GM18861 (cell line): ENCODE measurements at regions not wholly inside any gene's neighbourhood (a gene's known extent, or its start where the extent isn't known, plus 50 kb on each side); places are given as distances from the start of the nearest gene placed in this dataset.
"Not testable (repeated sequence)": the region's sequence is repeated elsewhere in the genome, so short reads cannot be mapped to it uniquely, and the experiment has no call there.

ENCODE experiments used
- ATAC-seq: cut with Tn5 transposase; IDR thresholded peaks from one replicate; pipeline ENCODE4 v1.9.1; 2021; ENCODE audit not compliant: unreplicated experiment

DNA sequence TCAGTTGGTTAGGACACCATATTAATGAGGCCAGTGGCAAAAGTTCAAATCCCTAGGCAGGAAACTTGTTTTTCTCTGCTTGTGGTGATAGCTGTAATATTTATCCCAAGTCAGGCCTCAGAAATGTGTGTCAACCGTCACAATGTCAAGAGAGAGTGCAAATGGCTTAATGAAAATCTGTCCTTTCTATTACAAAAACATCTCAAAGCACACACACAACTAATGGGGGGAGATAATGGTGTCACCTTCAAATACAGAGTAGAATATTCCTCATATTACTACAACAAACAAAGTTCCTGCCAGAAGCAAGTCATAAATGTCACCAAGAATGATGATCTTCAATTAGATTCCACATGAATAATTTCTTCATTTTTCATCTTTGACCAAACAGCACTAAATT lies 127.2 kb upstream of the MARCHF11 start:
- no peak for ATAC-seq

DNA sequence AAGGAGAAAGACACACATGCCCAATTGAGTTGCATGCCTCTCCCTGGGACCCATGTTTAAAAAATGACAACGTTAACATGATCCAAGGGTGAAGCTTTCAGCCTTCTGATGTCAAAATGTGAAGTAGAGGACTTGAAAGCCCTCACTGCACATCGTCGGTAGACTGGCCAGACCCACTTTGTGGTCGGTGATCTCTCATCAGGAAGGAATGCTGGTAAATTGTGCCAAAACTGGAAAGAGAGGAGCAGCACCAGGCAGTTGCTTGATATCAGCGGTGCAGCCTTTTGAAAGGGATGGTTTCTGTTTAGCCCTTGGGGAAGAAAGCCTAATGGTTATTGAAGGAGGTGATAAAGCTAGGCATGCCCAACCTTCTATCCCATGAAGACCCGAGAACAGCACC lies 125.3 kb upstream of the MARCHF11 start:
- no peak for ATAC-seq

DNA sequence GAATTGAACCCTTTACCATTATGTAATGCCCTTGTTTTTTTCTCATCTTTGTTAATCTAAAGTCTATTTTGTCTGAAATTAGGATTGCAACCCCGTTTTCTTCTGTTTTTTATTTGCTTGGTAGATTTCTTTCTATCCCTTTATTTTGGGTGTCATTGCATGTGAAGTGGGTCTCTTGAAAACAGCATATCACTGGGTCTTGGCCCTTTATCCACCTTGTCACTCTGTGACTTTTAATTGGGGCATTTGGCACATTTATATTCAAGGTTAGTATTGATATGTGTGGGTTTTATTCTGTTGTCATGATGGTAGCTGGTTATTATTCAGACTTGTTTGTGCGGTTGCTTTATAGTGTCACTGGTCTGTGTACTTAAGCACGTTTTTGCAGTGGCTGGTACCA lies 117.4 kb upstream of the MARCHF11 start:
- ATAC-seq, result no peak

DNA sequence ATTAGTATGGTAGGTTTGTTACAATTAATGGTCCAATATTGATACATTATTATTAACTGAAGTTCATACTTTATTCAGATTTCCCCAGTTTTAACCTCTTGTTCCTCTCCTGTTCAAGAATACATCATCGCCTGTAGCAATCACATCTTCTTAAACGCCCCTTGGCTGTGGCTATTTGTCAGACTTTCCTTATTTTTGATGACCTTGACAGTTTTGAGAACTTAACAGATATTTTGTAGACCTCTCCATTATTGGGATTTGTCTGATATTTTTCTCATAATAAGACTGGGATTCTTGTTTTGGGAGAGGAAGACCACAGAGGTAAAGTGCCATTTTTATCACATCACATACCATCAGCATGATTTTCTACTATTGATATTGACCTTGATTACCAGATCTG lies 112.3 kb upstream of the MARCHF11 start:
- ATAC-seq, result no peak

DNA sequence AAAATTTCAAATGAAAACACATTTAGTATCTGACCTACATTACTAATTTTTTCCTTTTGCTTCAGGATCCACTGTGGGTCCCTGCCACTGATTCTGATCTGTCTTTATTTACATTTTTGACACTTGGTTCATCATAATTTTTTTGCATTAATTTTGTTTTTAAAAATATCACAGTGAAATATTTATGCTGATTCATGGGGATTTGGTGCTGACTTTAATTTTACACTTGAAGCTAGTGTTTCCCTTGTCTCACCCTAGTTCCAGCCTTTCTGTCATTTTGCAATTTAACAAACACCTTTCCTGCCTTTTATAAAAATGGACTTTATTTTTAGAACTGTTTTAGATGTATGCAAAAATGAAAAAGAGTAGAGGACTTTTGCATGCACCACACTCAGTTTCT lies 111.9 kb upstream of the MARCHF11 start:
- ATAC-seq, result no peak

DNA sequence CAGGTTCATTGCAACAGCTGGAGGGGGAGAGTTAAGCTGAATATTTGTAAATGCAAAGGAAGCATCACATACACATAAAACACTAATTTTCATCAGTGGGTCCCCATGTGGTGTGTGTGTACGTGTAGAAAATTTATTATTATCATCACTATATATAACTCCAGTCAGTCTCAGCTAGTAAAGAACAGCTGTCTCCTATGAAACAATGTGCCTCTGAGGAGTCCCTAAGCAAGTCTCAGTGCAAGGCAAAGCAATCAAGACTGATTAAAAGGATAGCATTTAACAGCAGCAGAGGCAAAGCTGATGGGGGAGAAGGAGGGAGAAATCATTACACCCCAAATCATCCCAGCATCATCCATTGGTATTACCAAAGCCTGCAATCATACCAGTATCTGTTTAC lies 104.2 kb upstream of the MARCHF11 start:
- no peak for ATAC-seq

DNA sequence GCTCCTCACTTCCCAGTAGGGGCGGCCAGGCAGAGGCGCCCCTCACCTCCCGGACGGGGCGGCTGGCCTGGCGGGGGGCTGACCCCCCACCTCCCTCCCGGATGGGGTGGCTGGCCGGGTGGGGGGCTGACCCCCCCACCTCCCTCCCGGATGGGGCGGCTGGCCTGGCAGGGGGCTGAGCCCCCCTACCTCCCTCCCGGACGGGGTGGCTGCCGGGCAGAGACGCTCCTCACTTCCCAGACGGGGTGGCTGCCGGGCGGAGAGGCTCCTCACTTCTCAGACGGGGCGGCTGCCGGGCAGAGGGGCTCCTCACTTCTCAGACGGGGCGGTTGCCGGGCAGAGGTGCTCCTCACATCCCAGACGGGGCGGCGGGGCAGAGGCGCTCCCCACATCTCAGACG lies 97.3 kb upstream of the MARCHF11 start:
- ATAC-seq, result not testable (repeated sequence)

DNA sequence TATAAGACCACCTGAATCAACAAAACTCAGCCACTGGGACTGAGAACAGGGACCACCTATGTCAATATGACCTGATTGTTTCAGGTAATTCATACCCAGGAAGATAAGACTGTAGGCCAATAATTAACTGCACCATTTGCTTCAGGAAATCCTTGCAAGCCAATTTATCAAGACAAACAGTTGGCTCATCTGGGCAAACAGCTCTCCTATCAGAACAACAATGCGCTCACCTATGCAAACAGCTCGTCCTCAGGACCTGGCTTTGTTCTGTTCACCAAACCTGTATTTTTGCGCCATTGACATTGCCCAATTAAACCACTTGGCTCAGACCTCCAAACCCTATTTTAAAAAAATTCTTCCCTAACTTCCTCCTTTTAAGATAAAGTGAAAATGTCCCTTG lies 92.3 kb upstream of the MARCHF11 start:
- ATAC-seq, result no peak

DNA sequence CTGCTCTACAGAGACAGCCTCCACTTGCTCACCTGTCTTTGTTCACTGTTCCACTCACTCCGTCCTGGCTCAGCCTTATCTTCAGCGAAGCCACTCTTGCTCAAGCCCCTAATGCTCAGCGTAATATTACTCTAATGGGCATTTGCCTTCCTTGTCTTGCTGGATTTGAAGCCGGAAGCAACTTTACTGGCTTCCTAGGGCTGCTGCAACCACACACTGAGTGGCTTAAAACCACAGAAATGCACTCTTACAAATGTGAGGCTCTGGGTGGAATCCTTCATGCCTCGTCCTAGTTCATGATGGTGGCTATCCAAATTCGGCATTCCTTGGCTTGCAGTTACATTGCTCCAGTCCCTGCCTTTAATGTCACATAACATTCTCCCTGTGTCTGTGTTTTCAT lies 85.5 kb upstream of the MARCHF11 start:
- ATAC-seq, result no peak

DNA sequence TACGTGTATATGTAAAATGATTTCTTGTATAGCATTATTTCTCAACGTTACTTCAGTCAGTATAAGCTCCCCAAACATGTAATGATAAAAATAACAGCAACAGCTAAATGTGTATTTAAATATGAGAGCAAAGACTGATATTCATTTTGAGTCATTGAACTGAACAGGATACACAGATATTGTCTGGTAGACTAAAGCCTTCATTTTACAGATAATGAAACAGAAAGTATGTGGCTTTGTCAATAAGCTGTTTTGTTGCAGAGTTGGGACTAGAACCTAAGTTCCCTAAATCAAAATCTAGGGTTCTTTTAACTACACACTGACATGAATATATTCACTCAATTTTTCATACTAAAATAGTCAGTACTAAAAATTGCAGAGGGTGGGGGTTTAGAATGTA lies 80.4 kb upstream of the MARCHF11 start:
- no peak for ATAC-seq

DNA sequence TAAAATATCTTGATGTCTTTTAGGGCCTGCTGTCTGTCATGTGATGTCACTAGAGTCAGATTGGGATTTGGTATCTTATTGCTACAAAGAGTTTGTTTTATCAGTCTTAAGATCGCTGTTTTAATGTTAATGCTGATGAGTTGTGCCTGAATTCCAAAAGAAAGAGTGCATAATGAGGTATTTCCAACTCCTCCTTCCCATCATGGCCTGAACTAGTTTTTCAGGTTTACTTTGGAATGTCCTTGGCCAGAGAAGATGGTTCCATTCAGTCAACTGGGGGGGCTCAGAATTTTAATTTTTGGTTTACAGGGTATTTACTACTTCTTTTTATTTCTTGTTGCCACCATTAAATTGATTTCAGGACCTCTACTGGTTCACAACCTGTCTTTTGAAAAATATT lies 74.3 kb upstream of the MARCHF11 start:
- no peak for ATAC-seq

DNA sequence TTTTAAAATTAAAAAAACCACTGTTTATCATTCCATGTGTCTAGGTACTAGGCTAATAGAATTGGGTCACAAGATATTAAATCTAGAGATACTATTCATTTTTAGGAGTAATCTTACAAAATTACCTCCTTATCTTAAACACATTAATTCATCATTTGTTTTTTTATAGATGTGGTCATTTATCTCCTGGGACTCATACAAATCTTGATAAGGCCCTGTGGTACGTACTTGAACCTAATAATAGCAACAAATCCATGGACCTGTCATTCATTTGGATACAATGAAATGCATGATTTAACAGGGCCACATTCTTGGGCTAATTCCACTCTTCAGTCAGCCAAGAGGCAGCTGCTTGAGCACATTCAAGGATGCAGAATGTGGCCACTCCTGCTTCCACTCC lies 66.4 kb upstream of the MARCHF11 start:
- no peak for ATAC-seq

DNA sequence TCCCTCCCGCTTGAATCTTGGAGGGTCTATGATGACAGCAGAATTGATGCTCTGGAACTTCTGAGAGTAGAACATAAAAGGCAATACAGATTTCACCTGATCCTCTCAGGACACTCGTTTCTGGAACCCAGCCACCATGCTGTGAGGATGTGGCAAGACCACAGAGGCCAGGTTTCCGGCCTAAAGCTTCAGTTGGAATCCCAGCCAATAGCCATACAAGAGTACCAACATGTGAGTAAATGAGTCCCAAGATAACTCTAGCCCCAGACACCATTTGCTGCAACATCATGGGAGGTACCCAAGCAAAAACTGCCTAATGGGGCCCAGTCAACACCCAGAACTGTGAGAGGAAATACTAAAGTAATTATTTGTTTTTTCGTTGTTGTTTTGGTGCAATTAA lies 65.7 kb upstream of the MARCHF11 start:
- ATAC-seq, result no peak

DNA sequence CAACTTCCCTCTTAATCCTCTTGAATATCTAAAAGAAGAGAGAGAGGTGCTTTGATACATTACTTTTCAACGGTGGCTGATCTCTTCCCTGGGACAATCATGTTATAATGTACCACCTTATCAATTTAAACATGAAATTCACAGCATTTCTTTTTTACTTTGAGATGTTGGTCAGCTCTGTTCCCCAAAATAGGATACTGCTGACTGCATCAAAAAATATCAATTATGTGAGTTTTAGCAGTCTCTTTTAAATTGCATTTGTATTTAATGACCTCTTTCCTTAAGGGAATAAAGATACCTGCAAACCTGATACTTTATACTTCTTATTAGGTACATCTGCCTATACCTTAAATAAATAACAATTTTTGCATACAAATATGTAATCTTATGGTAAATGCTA lies 58.4 kb upstream of the MARCHF11 start:
- no peak for ATAC-seq

DNA sequence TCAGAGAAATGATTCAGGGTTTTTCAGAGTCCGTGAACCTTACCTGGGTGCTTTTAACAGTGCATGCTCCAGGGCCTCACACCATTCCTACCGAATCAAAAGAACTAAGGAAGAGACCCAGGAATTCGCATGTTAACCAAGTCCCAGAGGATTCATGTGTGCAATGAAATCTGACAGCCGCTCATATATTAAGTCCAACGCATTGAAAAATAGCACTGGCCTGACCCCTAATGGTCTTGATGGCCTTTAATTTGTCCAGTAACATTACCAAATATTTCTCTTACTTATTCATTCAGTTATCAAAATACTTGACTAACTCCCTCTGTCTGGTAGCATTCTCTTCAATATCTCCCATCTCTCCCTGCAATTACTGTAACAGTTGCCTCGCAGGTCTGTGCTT lies 55.0 kb upstream of the MARCHF11 start:
- ATAC-seq, result no peak

DNA sequence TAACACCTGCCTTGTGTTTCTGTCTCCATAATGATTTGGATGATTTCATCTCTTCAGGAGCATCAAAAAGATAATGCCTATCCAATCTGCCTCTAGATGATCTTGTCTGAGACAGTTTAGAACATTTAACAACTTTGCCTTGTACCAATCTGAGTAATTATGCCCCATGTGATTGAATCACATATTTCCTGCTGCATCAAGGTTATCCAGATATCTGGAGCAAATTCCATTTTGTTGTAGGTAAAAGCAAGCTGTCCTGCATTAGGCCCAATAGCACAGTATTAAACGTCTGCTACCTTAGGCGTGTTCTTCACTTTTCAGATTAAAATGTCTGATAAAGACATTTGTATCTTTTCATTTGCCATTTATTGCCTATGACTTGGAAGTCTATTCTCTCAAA lies 54.1 kb upstream of the MARCHF11 start:
- ATAC-seq, result no peak

DNA sequence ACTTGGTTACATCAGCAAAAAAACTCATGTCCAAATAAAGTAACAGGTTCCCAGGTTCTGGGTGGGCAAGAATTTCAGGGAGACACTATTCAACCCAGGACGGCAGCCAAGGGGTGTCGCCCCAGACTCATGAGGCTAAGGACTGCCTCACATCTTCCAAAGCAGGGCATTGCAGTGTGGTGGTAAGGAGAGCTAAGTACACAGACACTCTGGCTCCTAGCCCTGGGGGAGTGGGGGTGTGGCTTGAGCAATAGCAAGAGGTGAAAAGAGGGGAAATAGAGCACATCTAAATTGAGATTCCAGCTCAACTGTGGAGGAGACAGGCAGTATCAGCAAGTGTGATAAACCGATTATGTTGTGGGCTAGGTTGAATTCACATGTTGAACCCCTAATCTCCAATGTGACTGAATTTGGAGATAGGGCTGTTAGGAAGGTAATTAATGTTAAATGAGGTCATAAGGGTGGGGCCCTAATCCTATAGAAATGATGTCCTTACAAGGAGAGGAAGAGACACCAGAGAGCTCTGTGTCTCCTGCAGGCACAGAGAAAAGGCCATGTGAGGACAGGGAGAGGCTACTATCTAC lies 49.9 kb upstream of the MARCHF11 start:
- ATAC-seq, result no peak
